Neural cell (in vitro differentiated cells): ENCODE measurements at regions not wholly inside any gene's neighbourhood (a gene's known extent, or its start where the extent isn't known, plus 50 kb on each side); places are given as distances from the start of the nearest gene placed in this dataset.

Source experiments
- H2AFZ ChIP-seq: fragments of 200-600, 300-800 bp; sonication (generic), shearing (Covaris generic); 2 replicates; pipeline ENCODE4 v1.6.0; 2014; ENCODE audit warnings: low read depth, mild to moderate bottlenecking, antibody characterized with exemption, low read length, moderate library complexity
- H3F3A ChIP-seq: fragments of 200-600 bp; shearing (Covaris generic); 2 replicates; pipeline ENCODE4 v1.6.1; 2016; ENCODE audit warnings: mild to moderate bottlenecking, moderate library complexity, mixed read lengths, antibody characterized with exemption, low read length; ENCODE audit not compliant: insufficient read depth, poor library complexity, severe bottlenecking
- H3K27ac ChIP-seq: fragments of 200-600, 300-800 bp; sonication (generic), shearing (Covaris generic); 2 replicates; pipeline ENCODE4 v1.5.1; 2014; ENCODE audit warnings: mild to moderate bottlenecking, low read length, moderate library complexity
- H3K27me3 ChIP-seq: fragments of 300-800, 200-600 bp; sonication (generic), shearing (Covaris generic); 2 replicates; pipeline ENCODE4 v1.6.0; 2014; ENCODE audit warnings: mild to moderate bottlenecking, low read depth, low read length, moderate library complexity; ENCODE audit not compliant: insufficient read depth
- H3K36me3 ChIP-seq: fragments of 300-800, 200-600 bp; sonication (generic), shearing (Covaris generic); 2 replicates; pipeline ENCODE4 v1.5.1; 2014; ENCODE audit warnings: mild to moderate bottlenecking, antibody characterized with exemption, low read length, moderate library complexity; ENCODE audit not compliant: insufficient read depth
- H3K4me2 ChIP-seq: fragments of 300-800, 200-600 bp; sonication (generic), shearing (Covaris generic); 2 replicates; pipeline ENCODE4 v1.6.0; 2014; ENCODE audit warnings: mild to moderate bottlenecking, low read length
- H3K4me3 ChIP-seq: fragments of 300-800, 200-600 bp; sonication (generic), shearing (Covaris generic); 2 replicates; pipeline ENCODE4 v1.5.1; 2014; ENCODE audit warnings: mild to moderate bottlenecking, low read length, moderate library complexity
- H3K79me2 ChIP-seq: fragments of 200-600 bp; shearing (Covaris generic); replicated peaks from 2 replicates; pipeline ENCODE4 v1.6.0; 2014; ENCODE audit warnings: mild to moderate bottlenecking, low read length, moderate library complexity; ENCODE audit not compliant: insufficient read depth
- H3K9ac ChIP-seq: fragments of 300-800, 200-600 bp; sonication (generic), shearing (Covaris generic); 2 replicates; pipeline ENCODE4 v1.6.1; 2016; ENCODE audit warnings: mild to moderate bottlenecking, low read length, mixed read lengths
- H3K9me2 ChIP-seq: fragments of 200-600 bp; shearing (Covaris generic); 2 replicates; pipeline ENCODE4 v1.6.1; 2016; ENCODE audit warnings: mild to moderate bottlenecking, low read length, mixed read lengths; ENCODE audit not compliant: insufficient read depth
- H3K9me3 ChIP-seq: fragments of 200-600, 300-800 bp; sonication (generic), shearing (Covaris generic); 2 replicates; pipeline ENCODE4 v1.6.1; 2016; ENCODE audit warnings: mild to moderate bottlenecking, mixed run types, low read length, moderate library complexity, mixed read lengths
- H4K20me1 ChIP-seq: fragments of 200-600 bp; shearing (Covaris generic); 2 replicates; pipeline ENCODE4 v1.6.1; 2016; ENCODE audit warnings: mild to moderate bottlenecking, mixed run types; ENCODE audit not compliant: insufficient read depth
- CTCF ChIP-seq: fragments of 450-650 bp; IDR thresholded peaks from 2 replicates; pipeline ENCODE4 v1.5.1; 2014; ENCODE audit warnings: antibody characterized with exemption, mild to moderate bottlenecking, moderate library complexity; ENCODE audit not compliant: poor library complexity, severe bottlenecking
- EP300 ChIP-seq: fragments of 450-650 bp; conservative IDR thresholded peaks from 2 replicates; pipeline ENCODE4 v1.6.1; 2014; ENCODE audit warnings: antibody characterized with exemption, mild to moderate bottlenecking, moderate library complexity; ENCODE audit not compliant: poor library complexity, severe bottlenecking
- EZH2 ChIP-seq: fragments of 200-600, 300-800 bp; shearing (Covaris generic), sonication (generic); IDR thresholded peaks from 2 replicates; pipeline ENCODE4 v1.6.1; 2014; ENCODE audit warnings: antibody characterized with exemption, low read length, borderline replicate concordance, mild to moderate bottlenecking; ENCODE audit not compliant: insufficient read depth, poor library complexity, severe bottlenecking
- MXI1 ChIP-seq: fragments of 450-650 bp; conservative IDR thresholded peaks from 2 replicates; pipeline ENCODE4 v1.6.1; 2014; ENCODE audit warnings: antibody characterized with exemption, mild to moderate bottlenecking; ENCODE audit not compliant: poor library complexity, severe bottlenecking
- POLR2AphosphoS5 ChIP-seq: IDR thresholded peaks from 2 replicates; pipeline ENCODE4 v1.6.1; 2012
- RAD21 ChIP-seq: fragments of 450-650 bp; conservative IDR thresholded peaks from 2 replicates; pipeline ENCODE4 v1.6.1; 2014; ENCODE audit warnings: antibody characterized with exemption, mild to moderate bottlenecking, moderate library complexity
- REST ChIP-seq: IDR thresholded peaks from 2 replicates; pipeline ENCODE4 v1.6.1; 2012; ENCODE audit warnings: borderline replicate concordance
- SMC3 ChIP-seq: fragments of 450-650 bp; conservative IDR thresholded peaks from 2 replicates; pipeline ENCODE4 v1.6.1; 2014; ENCODE audit warnings: antibody characterized with exemption, mild to moderate bottlenecking, moderate library complexity; ENCODE audit not compliant: poor library complexity
- TAF1 ChIP-seq: IDR thresholded peaks from 2 replicates; pipeline ENCODE4 v1.6.1; 2012; ENCODE audit warnings: low read depth

GRCh38 chr3:29080967-29081366 lies 199.9 kb upstream of the RBMS3 start:
- TF ChIP-seq MXI1 (no peak), TAF1 (no peak), SMC3 (no peak), POLR2AphosphoS5 (no peak), EP300 (no peak), EZH2 (no peak), RAD21 (no peak), REST (no peak), CTCF (no peak)
- H3K79me2 ChIP-seq, result no peaks in the 10 kb centered on the region
- no peaks in the 10 kb centered on the region for H3K9me3 ChIP-seq
- no peaks in the 10 kb centered on the region for H4K20me1 ChIP-seq
- no peaks in the 10 kb centered on the region for H3K27me3 ChIP-seq
- H3K4me3 ChIP-seq, result no peak overlapping the region
- no peak overlapping the region for H3K4me2 ChIP-seq
- H3F3A ChIP-seq, result no peaks in the 10 kb centered on the region
- no peak overlapping the region for H3K27ac ChIP-seq
- H3K9me2 ChIP-seq, result no peaks in the 10 kb centered on the region
- no peak overlapping the region for H3K9ac ChIP-seq
- no peak overlapping the region for H2AFZ ChIP-seq
- no peaks in the 10 kb centered on the region for H3K36me3 ChIP-seq

- TF ChIP-seq MXI1 (no peak), SMC3 (no peak), TAF1 (no peak), EP300 (no peak), EZH2 (no peak), CTCF (no peak), REST (no peak), RAD21 (no peak), POLR2AphosphoS5 (no peak)
- H3K36me3 ChIP-seq, result no peaks in the 10 kb centered on the region
Measured at GRCh38 chr3:29083081-29083480, 197.8 kb upstream of the RBMS3 start.

More at GRCh38 chr3:29083081-29083480, 197.8 kb upstream of the RBMS3 start:
- Histone ChIP-seq H3F3A (no peaks in the 10 kb centered on the region), H3K9me3 (no peaks in the 10 kb centered on the region), H3K27ac (no peak overlapping the region), H3K27me3 (no peaks in the 10 kb centered on the region), H4K20me1 (no peaks in the 10 kb centered on the region), H3K9ac (no peak overlapping the region), H2AFZ (no peak overlapping the region), H3K4me2 (no peak overlapping the region), H3K9me2 (no peaks in the 10 kb centered on the region), H3K79me2 (no peaks in the 10 kb centered on the region), H3K4me3 (no peak overlapping the region)
